Neural crest cell (in vitro differentiated cells): ENCODE measurements at regions not wholly inside any gene's neighbourhood (a gene's known extent, or its start where the extent isn't known, plus 50 kb on each side); places are given as distances from the start of the nearest gene placed in this dataset.

Experiments used
- DNase-seq: peaks from one replicate; pipeline ENCODE4 v3.0.0; 2021; ENCODE audit warnings: low read depth, mixed read lengths, low spot score
- H3K27ac Mint-ChIP-seq: one replicate; pipeline ENCODE4 v1.8.0; 2021; ENCODE audit warnings: mild to moderate bottlenecking, mixed read lengths; ENCODE audit not compliant: unreplicated experiment
- H3K27me3 Mint-ChIP-seq: 2 replicates; pipeline ENCODE4 v1.8.0; 2021; ENCODE audit warnings: low read depth, mild to moderate bottlenecking, mixed read lengths
- H3K36me3 Mint-ChIP-seq: 2 replicates; pipeline ENCODE4 v1.8.0; 2021; ENCODE audit warnings: low read depth, mild to moderate bottlenecking, mixed read lengths
- H3K4me1 Mint-ChIP-seq: 2 replicates; pipeline ENCODE4 v1.8.0; 2021; ENCODE audit warnings: mixed read lengths
- H3K4me3 Mint-ChIP-seq: one replicate; pipeline ENCODE4 v1.8.0; 2021; ENCODE audit warnings: mild to moderate bottlenecking, mixed read lengths
- H3K9me3 Mint-ChIP-seq: 2 replicates; pipeline ENCODE4 v1.8.0; 2021; ENCODE audit warnings: mixed read lengths
- CTCF ChIP-seq: fragments of 200-600 bp; sonication (generic); conservative IDR thresholded peaks from 2 replicates; pipeline ENCODE4 v1.5.0; 2021; ENCODE audit warnings: antibody characterized with exemption, mild to moderate bottlenecking

- H3K27me3 Mint-ChIP-seq = no peaks in the 10 kb centered on the region
- no peaks in the 10 kb centered on the region for H3K36me3 Mint-ChIP-seq
- no peak overlapping the region for H3K27ac Mint-ChIP-seq
- no peaks in the 10 kb centered on the region for H3K4me1 Mint-ChIP-seq
- H3K4me3 Mint-ChIP-seq = no peak overlapping the region
- DNase-seq = no peak
- peaks cover 6% of the 10 kb centered on the region for H3K9me3 Mint-ChIP-seq
- TF ChIP-seq CTCF = no peak
Observed at GRCh38 chr3:117818592-117818991, 1109.0 kb downstream of the TUSC7 start.

- Mint-ChIP-seq H3K36me3 (no peaks in the 10 kb centered on the region), H3K27me3 (no peaks in the 10 kb centered on the region), H3K27ac (no peak overlapping the region), H3K4me3 (no peak overlapping the region), H3K9me3 (peaks cover 6% of the 10 kb centered on the region), H3K4me1 (no peaks in the 10 kb centered on the region)
- no peak for DNase-seq
- no peak for TF ChIP-seq CTCF
Observed at GRCh38 chr3:117820658-117821299, 1111.2 kb downstream of the TUSC7 start.

GRCh38 chr3:117822416-117822815 lies 1112.8 kb downstream of the TUSC7 start:
- Mint-ChIP-seq H3K27ac (no peak overlapping the region), H3K4me1 (no peaks in the 10 kb centered on the region), H3K36me3 (no peaks in the 10 kb centered on the region), H3K4me3 (no peak overlapping the region), H3K9me3 (peaks cover 6% of the 10 kb centered on the region), H3K27me3 (no peaks in the 10 kb centered on the region)
- no peak for DNase-seq
- TF ChIP-seq CTCF = no peak

GRCh38 chr3:117836296-117836695 lies 1126.7 kb downstream of the TUSC7 start:
- H3K4me3 Mint-ChIP-seq = no peak overlapping the region
- no peaks in the 10 kb centered on the region for H3K9me3 Mint-ChIP-seq
- peaks cover 10% of the 10 kb centered on the region for H3K4me1 Mint-ChIP-seq
- no peaks in the 10 kb centered on the region for H3K27me3 Mint-ChIP-seq
- no peak for TF ChIP-seq CTCF
- no peaks in the 10 kb centered on the region for H3K36me3 Mint-ChIP-seq
- no peak for DNase-seq
- H3K27ac Mint-ChIP-seq = no peak overlapping the region

GRCh38 chr3:117837391-117837790 lies 1127.8 kb downstream of the TUSC7 start:
- peaks cover 10% of the 10 kb centered on the region for H3K4me1 Mint-ChIP-seq
- no peak overlapping the region for H3K4me3 Mint-ChIP-seq
- H3K9me3 Mint-ChIP-seq = no peaks in the 10 kb centered on the region
- no peaks in the 10 kb centered on the region for H3K27me3 Mint-ChIP-seq
- DNase-seq = no peak
- TF ChIP-seq CTCF = no peak
- no peaks in the 10 kb centered on the region for H3K36me3 Mint-ChIP-seq
- H3K27ac Mint-ChIP-seq = no peak overlapping the region
